KG1 (cell line): ENCODE measurements at regions not wholly inside any gene's neighbourhood (a gene's known extent, or its start where the extent isn't known, plus 50 kb on each side); places are given as distances from the start of the nearest gene placed in this dataset.
A peak's percentile ranks its signal among the peaks of the same experiment; 100 is the strongest.
"Not testable (repeated sequence)": the region's sequence is repeated elsewhere in the genome, so short reads cannot be mapped to it uniquely, and the experiment has no call there.

Source experiments
- DNase-seq: peaks from one replicate; lab custom pipeline; 2025; lab: John Stamatoyannopoulos, UW

GRCh38 chr20:5453316-5453715, 136.6 kb upstream of the PROKR2 start:
- not testable (repeated sequence) for DNase-seq

- not testable (repeated sequence) for DNase-seq
Measured at GRCh38 chr20:5452691-5453090, 135.9 kb upstream of the PROKR2 start.

GRCh38 chr20:5452286-5452685, 135.5 kb upstream of the PROKR2 start:
- DNase-seq: not testable (repeated sequence)

DNA sequence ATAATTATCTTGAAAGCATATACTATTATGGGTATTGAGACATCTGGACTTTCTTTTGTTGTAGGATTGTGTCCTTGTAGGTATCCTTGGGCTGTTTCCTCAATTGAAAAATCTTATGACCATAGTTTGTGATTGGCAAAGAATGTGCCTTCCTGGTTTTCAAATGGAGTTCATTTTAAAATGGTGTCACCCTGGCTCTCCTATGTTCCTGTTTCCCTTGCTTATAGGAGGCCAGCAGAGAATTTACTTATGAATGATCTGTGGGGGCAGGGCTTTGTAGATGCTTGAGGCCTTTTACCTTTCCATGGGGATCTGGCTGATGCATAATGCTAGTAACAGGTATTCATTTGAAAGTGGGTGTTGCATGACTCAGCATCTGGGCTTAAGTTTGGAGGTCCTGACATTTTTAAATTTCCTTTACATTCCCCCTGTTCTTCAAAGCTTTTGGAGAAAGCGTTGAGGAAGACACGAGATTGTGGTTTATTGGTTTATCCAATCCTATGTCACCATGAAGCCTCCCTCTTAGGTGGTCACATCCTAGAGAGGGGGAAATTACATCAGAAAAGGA, 135.0 kb upstream of the PROKR2 start:
- DNase-seq: no peak

- peak; percentile 7 for DNase-seq
Measured at GRCh38 chr20:5448449-5449118, 131.8 kb upstream of the PROKR2 start.

DNA sequence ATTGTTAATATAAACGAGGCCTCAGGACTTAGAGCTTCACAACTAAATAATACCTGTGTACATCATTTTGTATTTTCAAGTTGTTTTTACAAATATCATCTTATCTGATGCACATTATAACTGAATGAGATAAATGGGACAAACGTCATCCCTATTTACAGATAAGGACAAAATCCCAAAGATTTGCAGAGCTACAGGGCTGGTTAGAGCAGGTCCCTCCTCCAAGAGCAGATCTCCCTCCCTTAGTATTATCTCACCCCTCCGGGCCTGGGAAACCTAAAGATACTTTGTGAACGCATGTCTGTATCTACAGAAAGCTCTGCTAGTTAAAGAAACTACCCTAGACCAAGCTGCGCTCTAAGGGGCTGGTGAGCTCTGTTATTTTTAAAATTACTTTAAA, 130.4 kb upstream of the PROKR2 start:
- DNase-seq: no peak

- no peak for DNase-seq
Measured at GRCh38 chr20:5445611-5446010, 128.9 kb upstream of the PROKR2 start.

DNA sequence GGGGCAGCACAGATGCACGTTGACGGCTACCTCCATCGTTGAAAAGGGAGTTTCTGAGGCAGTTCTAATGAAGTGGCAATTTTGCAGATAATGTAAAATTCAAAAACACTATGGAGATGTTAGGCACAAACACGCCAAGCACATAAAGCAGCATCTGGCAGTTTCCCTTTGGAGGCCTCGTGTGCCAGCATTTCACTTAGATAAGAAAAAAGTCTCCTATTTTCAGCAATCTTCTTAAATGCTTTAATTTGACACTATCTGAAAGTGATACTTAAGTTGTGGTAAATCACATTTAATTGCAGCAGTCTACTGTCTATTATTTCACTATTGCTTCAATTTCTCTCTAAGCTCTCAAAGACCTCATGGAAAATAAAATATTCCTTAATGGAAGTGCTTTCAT, 125.3 kb upstream of the PROKR2 start:
- DNase-seq: no peak

GRCh38 chr20:5434116-5434515, 117.4 kb upstream of the PROKR2 start:
- no peak for DNase-seq

DNA sequence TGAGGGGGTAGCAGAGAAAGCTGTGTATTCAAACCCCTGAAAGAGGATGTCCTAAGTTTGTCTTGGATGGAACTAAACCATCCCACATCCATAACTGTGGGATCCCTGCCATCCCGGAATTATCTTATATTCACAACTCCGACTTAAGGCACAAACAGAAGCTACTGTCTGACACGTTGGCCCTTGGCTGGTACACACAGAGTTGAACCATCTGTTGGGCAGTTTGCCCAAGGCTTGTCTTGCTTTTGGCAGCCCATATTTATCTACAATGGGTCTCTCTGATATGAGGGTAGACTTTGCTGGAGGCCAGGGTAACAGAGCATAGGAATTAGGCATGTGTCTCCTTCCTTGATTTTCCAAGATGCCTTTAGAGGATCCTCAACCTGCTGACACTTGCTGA, 116.6 kb upstream of the PROKR2 start:
- DNase-seq: no peak

DNA sequence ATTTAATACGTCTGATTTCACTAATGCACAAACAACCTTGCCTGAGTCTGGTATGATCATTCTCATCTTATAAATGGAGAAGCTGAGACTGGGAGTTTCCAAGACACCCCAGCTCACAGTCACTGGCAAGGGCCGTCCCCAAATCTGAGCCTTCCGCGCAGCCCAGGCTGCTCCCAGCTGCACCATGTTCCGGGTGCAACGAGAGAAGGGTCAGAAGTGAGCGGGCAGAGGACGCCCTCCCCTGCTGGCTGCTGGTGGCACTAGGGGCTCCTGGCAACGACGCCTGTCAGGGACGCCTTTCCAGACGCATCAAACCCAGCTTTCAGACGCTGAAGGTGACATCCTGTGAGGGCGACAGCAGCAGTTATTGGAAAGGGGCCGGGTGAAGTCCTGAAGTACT, 115.3 kb upstream of the PROKR2 start:
- no peak for DNase-seq

DNA sequence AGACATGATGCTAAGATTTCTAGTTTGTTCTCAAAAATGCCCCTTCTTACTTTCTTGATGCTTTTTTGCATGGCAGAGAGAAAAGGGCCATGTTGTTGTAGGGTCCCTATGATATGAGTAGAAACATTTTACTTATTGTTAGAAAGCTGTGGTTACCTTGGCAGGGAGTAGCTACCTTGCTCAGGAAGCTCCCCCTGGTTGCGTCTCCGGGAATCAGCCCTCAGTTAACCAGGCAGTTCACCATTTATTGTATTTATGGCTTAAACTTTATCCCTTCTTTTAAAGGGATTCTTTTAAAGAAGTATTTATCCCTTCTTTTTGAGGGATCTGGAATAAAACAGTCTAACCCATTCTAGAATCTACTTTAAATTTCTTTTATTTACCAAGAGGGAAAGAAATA, 113.9 kb upstream of the PROKR2 start:
- DNase-seq: no peak

- DNase-seq: no peak
Measured at GRCh38 chr20:5426026-5426425, 109.3 kb upstream of the PROKR2 start.

DNA sequence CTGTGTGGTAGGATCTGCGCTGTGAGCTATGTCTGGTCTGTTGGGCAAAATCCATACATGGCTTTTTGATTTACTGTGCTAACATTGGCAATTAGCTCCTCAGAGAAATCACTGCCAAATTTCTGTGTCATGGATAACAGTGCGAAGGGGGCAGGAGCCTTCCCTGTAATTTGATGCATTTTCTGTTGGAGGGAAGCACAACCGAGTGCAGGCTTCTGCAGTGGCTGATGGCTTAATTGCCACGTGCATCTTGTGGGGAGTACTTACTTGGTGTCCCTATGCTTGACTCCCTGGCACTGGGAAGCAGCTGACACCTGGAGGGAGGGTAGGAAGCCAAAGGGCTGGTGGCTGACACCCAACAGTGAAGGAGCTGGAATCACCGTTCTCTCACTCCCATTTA, 99.3 kb upstream of the PROKR2 start:
- no peak for DNase-seq

- no peak for DNase-seq
Measured at GRCh38 chr20:5413394-5413793, 96.6 kb upstream of the PROKR2 start.

GRCh38 chr20:5410470-5410869, 93.7 kb upstream of the PROKR2 start:
- no peak for DNase-seq

GRCh38 chr20:5402903-5403531, 86.3 kb upstream of the PROKR2 start:
- no peak for DNase-seq

DNA sequence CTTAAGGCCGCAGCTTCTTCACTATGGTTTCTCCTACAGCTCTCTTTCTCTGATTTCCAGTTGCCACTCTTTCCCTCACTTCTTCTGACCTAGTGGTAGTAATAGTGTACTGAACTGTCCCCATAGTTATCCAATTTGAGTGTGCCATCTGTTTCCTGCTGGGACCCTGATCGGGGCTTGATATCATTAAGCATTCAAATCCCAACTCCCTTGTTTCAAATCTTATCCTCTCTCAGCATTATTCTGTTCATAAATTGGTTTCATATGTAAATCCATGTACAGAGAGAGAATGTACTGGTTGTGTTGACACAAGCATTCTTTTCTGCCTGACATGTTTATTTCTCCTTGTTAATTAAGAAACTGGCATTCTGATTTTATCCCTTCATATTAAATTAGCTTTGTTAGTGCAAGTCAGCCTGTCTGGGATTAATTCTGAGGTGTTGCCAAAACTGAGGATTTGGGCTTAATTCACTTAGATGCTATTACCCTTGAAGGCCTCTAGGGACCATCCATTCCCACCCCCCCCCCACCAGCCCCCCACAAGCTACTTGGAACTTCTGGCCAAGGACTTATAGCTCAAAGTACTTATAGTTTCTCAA, 84.6 kb upstream of the PROKR2 start:
- DNase-seq: no peak

DNA sequence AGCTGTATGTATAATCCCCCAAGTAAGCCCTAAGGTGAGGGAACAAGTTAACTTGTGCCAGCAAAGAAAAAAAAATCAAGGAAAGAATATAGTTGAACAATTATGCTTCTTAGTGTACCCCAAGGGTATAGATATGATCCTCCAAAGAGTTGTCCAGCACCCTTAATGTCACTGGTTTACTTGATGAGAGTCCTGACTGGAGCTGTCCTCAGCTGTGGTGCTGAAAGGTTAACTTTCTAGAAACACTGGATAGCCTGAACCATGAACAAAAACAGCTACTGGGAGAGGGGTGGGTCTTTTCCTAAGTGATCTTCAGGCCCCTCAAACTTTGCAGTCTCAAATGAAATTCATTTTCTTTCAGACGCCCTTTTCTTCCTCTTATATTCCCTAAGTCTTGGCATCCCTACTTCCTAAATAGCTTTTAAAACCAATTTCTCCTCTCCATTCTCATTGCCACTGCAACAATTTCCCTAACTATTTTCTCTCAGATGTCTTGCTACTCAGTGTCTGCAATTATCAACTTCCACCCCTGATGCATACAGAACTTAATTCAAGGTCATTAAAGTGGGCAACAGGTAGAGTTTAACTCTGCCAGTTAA, 83.5 kb upstream of the PROKR2 start:
- no peak for DNase-seq

- DNase-seq: no peak
Measured at GRCh38 chr20:5397393-5397792, 80.6 kb upstream of the PROKR2 start.

DNA sequence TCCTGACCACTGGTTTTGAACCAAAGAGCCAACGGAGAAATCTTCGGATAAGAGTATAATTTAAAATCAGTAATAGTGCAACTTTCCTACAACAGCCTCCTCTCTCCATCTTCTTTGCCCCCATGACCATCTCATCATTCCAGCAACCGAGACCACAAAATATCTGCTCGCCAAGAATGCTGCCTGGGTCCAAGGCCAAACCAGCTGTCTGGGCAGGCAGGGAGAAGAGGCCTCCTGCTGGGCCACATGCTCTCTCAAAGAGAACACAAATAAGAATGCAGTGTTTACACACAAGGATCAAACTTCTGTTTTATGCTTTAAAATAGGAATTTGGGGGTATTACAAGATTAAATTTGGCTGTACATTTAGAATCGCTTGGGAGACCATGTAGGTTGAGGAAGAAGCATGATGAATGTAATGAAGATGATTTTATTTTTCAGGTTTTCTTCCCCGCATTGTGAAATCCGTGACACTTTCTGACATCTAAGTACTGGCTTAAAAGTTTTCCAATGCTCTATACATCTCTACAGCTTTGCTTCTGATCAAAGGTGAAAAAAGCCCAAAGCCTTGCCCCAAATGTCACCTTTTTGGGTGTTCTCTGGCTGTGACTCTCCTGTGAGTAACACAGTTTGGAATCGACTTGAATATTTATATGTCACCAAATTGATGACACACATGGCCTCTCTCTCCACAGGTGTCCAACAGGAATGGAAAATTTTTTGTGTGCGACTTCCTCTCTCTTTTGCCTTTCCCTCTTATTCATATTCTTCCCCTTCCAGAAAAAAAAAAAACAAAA, 79.4 kb upstream of the PROKR2 start:
- no peak for DNase-seq

- DNase-seq: no peak
Measured at GRCh38 chr20:5393218-5393870, 76.6 kb upstream of the PROKR2 start.
